Thoracic aorta (tissue), 2 donors: ENCODE measurements at regions not wholly inside any gene's neighbourhood (a gene's known extent, or its start where the extent isn't known, plus 50 kb on each side); places are given as distances from the start of the nearest gene placed in this dataset.
A peak's percentile ranks its signal among the peaks of the same experiment; 100 is the strongest.

Experiments
- ATAC-seq: fragments of 150-250 bp; one replicate; pipeline ENCODE4 v1.8.0; 2017; ENCODE audit warnings: low read depth; ENCODE audit not compliant: insufficient number of reproducible peaks, low FRiP score
- DNase-seq: peaks from one replicate; pipeline ENCODE4 v3.0.0-alpha.2; 2020; ENCODE audit warnings: low spot score
- H3K27ac ChIP-seq, 2 donors: fragments of 200-600 bp; sonication (generic); 1 replicate in 1 of 2; 2 replicates in 1 of 2; pipeline ENCODE4 v1.5.1; 2016; ENCODE audit warnings: mild to moderate bottlenecking in 2 of 2, moderate library complexity in 2 of 2
- H3K27me3 ChIP-seq: fragments of 200-600 bp; sonication (generic); replicated peaks from 2 replicates; pipeline ENCODE4 v1.6.0; 2016; ENCODE audit warnings: mild to moderate bottlenecking; ENCODE audit not compliant: insufficient read depth
- H3K36me3 ChIP-seq: fragments of 200-600 bp; sonication (generic); one replicate; pipeline ENCODE4 v1.5.1; 2016
- H3K4me1 ChIP-seq, 2 donors: fragments of 200-600 bp; sonication (generic); 1 replicate in 1 of 2; 2 replicates in 1 of 2; pipeline versions ENCODE4 v1.5.1 to v1.6.0; 2016; ENCODE audit warnings: low read depth in 2 of 2, mild to moderate bottlenecking in 1 of 2; ENCODE audit not compliant: control insufficient read depth in 1 of 2
- H3K4me3 ChIP-seq: fragments of 200-600 bp; sonication (generic); 2 replicates; pipeline ENCODE4 v1.5.1; 2016; ENCODE audit warnings: mild to moderate bottlenecking
- H3K9me3 ChIP-seq: fragments of 200-600 bp; sonication (generic); 2 replicates; pipeline ENCODE4 v1.5.1; 2016
- CTCF ChIP-seq: fragments of 200-600 bp; sonication (generic); IDR thresholded peaks from one replicate; pipeline ENCODE4 v1.5.1; 2019; ENCODE audit warnings: antibody characterized with exemption

DNA sequence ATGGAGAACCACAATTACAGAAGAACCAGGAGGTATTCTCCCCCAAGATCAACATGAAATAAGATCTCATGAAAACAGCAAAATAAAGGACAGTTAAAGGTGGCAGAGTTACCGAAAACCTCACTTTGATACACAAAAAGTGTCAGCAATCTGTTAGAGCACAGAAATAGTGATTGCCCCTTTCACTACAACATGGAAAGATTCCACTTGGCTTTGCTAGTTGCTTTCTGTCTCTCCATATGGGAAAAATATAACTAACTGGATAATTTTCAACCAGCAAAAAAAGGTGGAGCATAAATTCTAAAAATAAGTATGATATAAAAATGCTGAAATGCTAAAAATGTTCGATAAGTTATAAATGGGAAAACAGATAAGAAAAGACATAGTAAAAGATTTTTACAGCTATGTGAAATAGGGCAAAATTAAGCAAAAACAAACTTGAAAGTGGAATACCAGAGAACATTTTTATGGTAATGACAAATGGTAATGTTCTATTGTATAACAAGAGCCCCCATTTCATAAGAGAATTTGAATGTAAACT, 90.2 kb downstream of the GPR85 start:
- H3K9me3 ChIP-seq: no peaks in the 10 kb centered on the region
- DNase-seq: no peak
- no peak overlapping the region for H3K27ac ChIP-seq
- H3K4me3 ChIP-seq: no peak overlapping the region
- no peak for TF ChIP-seq CTCF
- H3K4me1 ChIP-seq: peaks cover 8% of the 10 kb centered on the region in 2 donors
- H3K27me3 ChIP-seq: no peaks in the 10 kb centered on the region
- H3K36me3 ChIP-seq: no peaks in the 10 kb centered on the region
- no peak for ATAC-seq

GRCh38 chr7:112995059-112995824, 91.4 kb downstream of the GPR85 start:
- Histone ChIP-seq H3K36me3 (no peaks in the 10 kb centered on the region), H3K4me3 (peak overlapping the region; percentile 22), H3K4me1 (peaks cover 8% of the 10 kb centered on the region in 2 donors), H3K9me3 (no peaks in the 10 kb centered on the region), H3K27ac (peak overlapping the region; percentile 11 to 48), H3K27me3 (no peaks in the 10 kb centered on the region)
- no peak for TF ChIP-seq CTCF
- DNase-seq: no peak
- peak; percentile 42 for ATAC-seq

GRCh38 chr7:112994656-112995055, 92.0 kb downstream of the GPR85 start:
- Histone ChIP-seq H3K27me3 (no peaks in the 10 kb centered on the region), H3K36me3 (no peaks in the 10 kb centered on the region), H3K27ac (no peak overlapping the region), H3K9me3 (no peaks in the 10 kb centered on the region), H3K4me1 (peaks cover 8% of the 10 kb centered on the region in 2 donors), H3K4me3 (no peak overlapping the region)
- no peak for DNase-seq
- ATAC-seq: no peak
- TF ChIP-seq CTCF: no peak

- no peak for TF ChIP-seq CTCF
- no peak overlapping the region for H3K4me3 ChIP-seq
- DNase-seq: no peak
- H3K27ac ChIP-seq: no peak overlapping the region
- no peaks in the 10 kb centered on the region for H3K9me3 ChIP-seq
- no peaks in the 10 kb centered on the region for H3K27me3 ChIP-seq
- no peak for ATAC-seq
- peaks cover 11 to 15% of the 10 kb centered on the region in 2 donors for H3K4me1 ChIP-seq
- no peaks in the 10 kb centered on the region for H3K36me3 ChIP-seq
Measured at GRCh38 chr7:112990624-112991023, 96.0 kb downstream of the GPR85 start.

DNA sequence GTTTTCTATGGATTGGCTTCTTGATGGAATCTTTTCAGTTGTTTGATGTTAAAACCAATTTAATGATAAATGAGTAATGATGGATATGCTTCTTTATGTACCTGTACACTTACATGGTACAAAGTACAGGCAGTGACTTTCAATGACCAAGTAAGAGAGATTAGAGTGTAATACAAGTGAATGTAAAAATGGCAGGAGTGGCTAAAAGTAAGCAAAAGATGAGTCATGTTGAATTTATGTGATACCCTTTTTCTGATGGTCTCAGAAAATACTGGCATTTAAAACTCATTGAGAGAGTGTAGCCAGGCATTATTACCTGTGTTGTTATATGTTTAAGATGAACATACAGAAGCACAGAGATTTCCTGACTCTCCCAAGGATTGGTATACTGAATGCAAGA, 97.1 kb downstream of the GPR85 start:
- no peak for ATAC-seq
- H3K27ac ChIP-seq: no peak overlapping the region
- TF ChIP-seq CTCF: no peak
- peaks cover 11% of the 10 kb centered on the region in 2 donors for H3K4me1 ChIP-seq
- no peaks in the 10 kb centered on the region for H3K27me3 ChIP-seq
- no peaks in the 10 kb centered on the region for H3K9me3 ChIP-seq
- DNase-seq: no peak
- H3K36me3 ChIP-seq: no peaks in the 10 kb centered on the region
- no peak overlapping the region for H3K4me3 ChIP-seq
